ENCODE measurements at regions not wholly inside any gene's neighbourhood (a gene's known extent, or its start where the extent isn't known, plus 50 kb on each side); places are given as distances from the start of the nearest gene placed in this dataset.

GRCh38 chr7:155372782-155373358 is 75.2 kb downstream of the INSIG1 start:
- TF ChIP-seq CREB5 (CRISPR knock-in tag; IDR thresholded peaks at IDR 0.05; ENCODE audit: low read depth) (no peak), ZFP30 (CRISPR knock-in tag; IDR thresholded peaks at IDR 0.05) (no peak), BACH2 (CRISPR knock-in tag; IDR thresholded peaks at IDR 0.05; ENCODE audit: borderline replicate concordance) (no peak), TSHZ2 (CRISPR knock-in tag; IDR thresholded peaks at IDR 0.05) (no peak), ZFP3 (CRISPR knock-in tag; IDR thresholded peaks at IDR 0.05) (no peak)
